Activated CD8-positive, alpha-beta memory T cell treated with anti-CD3 and anti-CD28 coated beads, Interleukin-2, amount 50 U/mL, for 48 hours (primary cell): ENCODE measurements at regions not wholly inside any gene's neighbourhood (a gene's known extent, or its start where the extent isn't known, plus 50 kb on each side); places are given as distances from the start of the nearest gene placed in this dataset.

Experiments used
- DNase-seq: peaks from one replicate; pipeline ENCODE4 v3.0.0-alpha.2; 2020

DNA sequence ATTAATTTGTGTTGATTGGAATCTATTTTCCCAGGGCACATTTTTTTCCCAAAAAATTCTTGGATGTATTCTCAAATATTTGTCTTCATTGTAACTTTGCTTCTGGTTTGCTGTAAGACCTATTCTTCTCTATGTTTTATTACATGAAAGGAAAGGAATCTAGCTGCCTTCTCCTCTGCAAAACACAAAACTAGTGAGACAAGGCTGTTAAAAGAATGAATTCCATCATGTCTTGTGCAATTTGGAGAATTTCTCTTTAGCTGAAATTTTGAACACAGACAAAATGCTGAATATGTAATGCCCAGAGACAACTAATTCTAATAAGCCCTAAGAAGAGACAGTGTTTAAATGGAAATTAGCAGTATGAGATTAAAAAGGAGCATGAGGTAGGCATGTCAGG lies 275.9 kb downstream of the CDH20 start:
- no peak for DNase-seq

DNA sequence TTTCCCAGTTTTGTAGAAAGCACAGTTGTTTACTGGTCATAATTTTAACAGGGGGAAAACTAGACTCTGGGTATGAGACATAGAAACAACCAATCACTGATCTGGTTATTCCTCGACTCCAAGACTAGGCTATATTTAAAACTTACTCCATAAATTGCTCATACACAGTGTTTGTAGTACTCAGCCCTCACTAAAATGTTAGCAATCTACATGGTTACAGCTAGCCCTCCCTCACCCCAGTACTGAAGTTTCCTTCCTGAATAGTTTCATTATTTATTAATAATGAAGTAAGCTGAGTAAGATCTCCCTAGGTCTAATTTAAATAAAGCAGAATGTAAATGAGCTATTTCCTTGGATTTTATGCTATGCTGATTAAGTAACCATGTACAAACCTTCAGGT lies 275.1 kb downstream of the CDH20 start:
- DNase-seq, result no peak

DNA sequence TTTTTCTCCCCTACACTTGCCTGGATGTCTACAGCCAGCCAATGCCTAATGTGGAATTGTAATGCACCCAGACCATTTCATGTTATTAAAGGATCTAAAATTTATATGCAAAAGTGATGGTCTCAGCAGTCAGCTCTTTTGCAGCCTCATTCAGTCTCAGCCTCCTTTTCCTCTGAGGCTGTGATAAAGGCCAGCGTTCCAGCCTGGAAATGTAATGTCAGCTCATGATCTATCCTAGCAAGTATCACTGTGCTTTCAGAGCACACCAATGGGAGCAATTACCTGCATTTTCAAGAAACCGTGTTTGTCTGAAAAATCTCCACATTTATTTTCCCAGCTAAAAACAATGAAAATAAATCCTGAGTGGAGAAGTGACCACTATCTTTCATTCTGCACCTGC lies 274.6 kb downstream of the CDH20 start:
- no peak for DNase-seq

DNA sequence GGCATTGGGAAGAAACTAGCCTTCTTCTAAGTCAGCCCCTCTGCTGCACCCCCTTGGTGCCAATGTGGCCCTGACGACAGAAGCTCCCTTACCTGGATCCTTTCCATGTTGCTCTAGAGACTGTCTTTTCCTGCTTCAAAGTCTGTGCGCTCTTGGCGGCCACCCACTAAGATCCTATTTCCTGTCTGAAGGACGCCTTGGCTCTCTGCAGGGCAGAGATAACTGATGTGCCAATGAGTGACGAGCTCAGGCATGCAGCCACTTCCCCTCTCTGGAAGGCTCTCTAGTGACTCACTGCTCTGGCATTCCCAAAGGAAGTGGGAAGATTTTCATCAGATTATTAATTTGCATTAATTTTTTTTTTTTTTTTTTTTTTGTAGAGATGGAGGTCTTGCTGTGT lies 273.5 kb downstream of the CDH20 start:
- DNase-seq, result no peak

DNA sequence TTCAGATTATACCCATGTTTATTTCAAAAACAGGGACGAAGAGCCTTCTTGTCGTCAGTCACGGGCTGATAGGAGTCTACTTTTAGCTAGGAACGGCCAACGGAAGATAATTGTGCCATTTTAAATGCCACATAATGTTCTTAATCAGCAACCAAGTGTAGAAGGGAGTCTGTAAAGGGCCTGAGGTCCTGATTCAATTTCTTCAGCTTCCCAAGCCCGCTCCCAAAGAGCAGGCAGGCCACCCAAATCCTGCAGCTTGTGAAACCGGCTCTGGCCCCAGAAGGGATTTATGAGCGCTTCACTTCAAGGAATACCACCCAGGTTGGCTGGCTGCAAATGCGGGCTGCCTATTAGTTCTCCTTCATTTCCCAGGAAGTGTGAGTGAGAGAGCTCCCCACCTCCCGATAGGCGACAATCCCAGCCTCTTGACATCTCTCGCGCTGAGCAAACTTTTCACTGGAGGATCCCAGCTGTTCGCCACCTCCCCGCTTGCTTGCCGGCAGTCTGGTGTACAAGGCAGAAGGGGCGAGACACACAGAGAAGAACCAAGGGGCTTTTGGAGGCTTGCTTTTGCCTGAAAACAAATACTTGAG lies 272.9 kb downstream of the CDH20 start:
- no peak for DNase-seq

DNA sequence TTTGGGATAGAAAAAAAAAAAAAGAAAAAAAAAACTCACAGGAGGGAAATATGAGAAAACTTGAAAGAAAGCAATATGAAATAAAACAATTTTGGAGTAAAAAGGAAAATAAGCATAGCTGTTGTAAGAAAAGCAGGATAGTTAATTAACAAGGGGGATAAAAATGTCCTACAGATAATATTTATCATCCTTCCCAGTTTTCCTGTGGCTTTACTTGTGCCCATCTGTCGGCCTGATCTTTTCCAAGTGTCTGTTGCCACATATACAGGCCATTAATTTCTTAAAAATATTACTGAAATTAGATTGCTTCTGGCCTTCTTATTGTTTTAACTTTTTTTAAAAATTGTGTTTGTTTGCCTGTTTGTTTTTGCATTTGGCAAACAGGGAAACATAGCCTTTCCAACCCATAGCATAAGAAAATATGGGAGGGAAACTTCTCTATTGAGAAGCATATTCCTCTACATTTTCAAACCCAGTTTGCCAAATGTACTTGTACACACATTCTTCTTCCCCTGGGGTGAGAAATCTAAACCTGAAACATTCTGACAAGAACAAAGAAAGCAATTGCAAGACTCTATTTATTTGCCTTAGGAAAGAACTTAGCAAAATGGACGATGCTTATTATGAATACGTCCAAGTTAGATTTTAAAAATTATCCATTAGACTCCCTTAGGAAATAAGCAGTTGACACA lies 272.3 kb downstream of the CDH20 start:
- no peak for DNase-seq
